ENCODE measurements at regions not wholly inside any gene's neighbourhood (a gene's known extent, or its start where the extent isn't known, plus 50 kb on each side); places are given as distances from the start of the nearest gene placed in this dataset.

GRCh38 chr11:79592824-79593223, 152.0 kb upstream of the TENM4 start:
- Histone ChIP-seq H2BK120ac (ENCODE audit: low read depth, low read length) (no peak overlapping the region), H4K20me1 (ENCODE audit: insufficient read depth, low read length) (no peaks in the 10 kb centered on the region), H3K4ac (ENCODE audit: low read depth, low read length) (no peak overlapping the region), H2AK9ac (replicated peaks; ENCODE audit: low read depth, low read length, poor library complexity) (no peak overlapping the region), H3K4me1 (ENCODE audit: control insufficient read depth, insufficient read depth, low read length) (no peaks in the 10 kb centered on the region), H2BK15ac (ENCODE audit: low read depth, low read length) (no peak overlapping the region), H3K18ac (ENCODE audit: low read depth, low read length) (no peak overlapping the region), H4K8ac (ENCODE audit: low read depth in 2 of 2, low read length in 2 of 2) (no peak overlapping the region), H3K27me3 (ENCODE audit: control insufficient read depth, insufficient read depth, low read length) (no peaks in the 10 kb centered on the region), H2AK5ac (ENCODE audit: low read depth, low read length) (no peak overlapping the region), H3K14ac (replicated peaks; ENCODE audit: low read depth, low read length) (no peak overlapping the region), H4K91ac (ENCODE audit: insufficient read depth, low read depth, low read length) (no peak overlapping the region), H3K9me3 (ENCODE audit: control insufficient read depth, insufficient read depth, low read length) (no peaks in the 10 kb centered on the region), H3K56ac (ENCODE audit: extremely low read depth, insufficient read depth, low read length) (no peak overlapping the region), H2AFZ (replicated peaks; ENCODE audit: low read length, poor library complexity) (no peak overlapping the region), H2BK20ac (ENCODE audit: low read depth, low read length) (no peak overlapping the region), H3K27ac (ENCODE audit: insufficient read depth, low read length) (no peak overlapping the region), H3K79me1 (ENCODE audit: low read depth in 1 of 2, low read length in 2 of 2) (no peaks in the 10 kb centered on the region), H3K4me3 (ENCODE audit: insufficient read depth, low read depth, low read length) (no peak overlapping the region), H3K23ac (ENCODE audit: low read depth, low read length) (no peak overlapping the region), H3K4me2 (ENCODE audit: low read depth, low read length) (no peak overlapping the region), H3K9ac (ENCODE audit: low read depth, low read length) (no peak overlapping the region), H3K9me1 (ENCODE audit: insufficient read depth, low read length) (no peaks in the 10 kb centered on the region), H4K5ac (ENCODE audit: low read depth, low read length) (no peak overlapping the region), H3K36me3 (ENCODE audit: control insufficient read depth, insufficient read depth, low read length) (no peaks in the 10 kb centered on the region), H2BK5ac (ENCODE audit: low read depth, low read length, poor library complexity, severe bottlenecking) (no peak overlapping the region)
- CTCF ChIA-PET = no interaction called here
- in situ Hi-C loops (cut with MboI; ENCODE audit: low sequenced_read_pairs) (no loop called here), dilution Hi-C loops (cut with HindIII; ENCODE audit: low sequenced_read_pairs, unreplicated experiment) (no loop called here), intact Hi-C loops (cut with micrococcal nuclease) (no loop called here)
- TF ChIP-seq SMC3 (IDR thresholded peaks at IDR 0.05; ENCODE audit: low read depth, low read length) (no peak), USF2 (IDR thresholded peaks at IDR 0.05; ENCODE audit: low read depth, low read length) (no peak), NFE2L2 (IDR thresholded peaks at IDR 0.05; ENCODE audit: low read depth, low read length) (no peak), MXI1 (IDR thresholded peaks at IDR 0.05; ENCODE audit: borderline replicate concordance, low read depth, low read length) (no peak), FOS (IDR thresholded peaks at IDR 0.05; ENCODE audit: low read depth, low read length) (no peak), RAD21 (IDR thresholded peaks at IDR 0.05; ENCODE audit: low read length) (no peak), BHLHE40 (IDR thresholded peaks at IDR 0.05; ENCODE audit: low read depth, low read length) (no peak), CHD1 (IDR thresholded peaks at IDR 0.05; ENCODE audit: low read depth, low read length) (no peak), RFX5 (IDR thresholded peaks at IDR 0.05; ENCODE audit: low read depth, low read length) (no peak), CEBPB (IDR thresholded peaks at IDR 0.05; ENCODE audit: low read depth, low read length) (no peak), MAZ (IDR thresholded peaks at IDR 0.05; ENCODE audit: borderline replicate concordance, low read depth, low read length) (no peak), RCOR1 (IDR thresholded peaks at IDR 0.05; ENCODE audit: insufficient replicate concordance, low read length) (no peak)
- TF ChIP-seq, protein P1, sequence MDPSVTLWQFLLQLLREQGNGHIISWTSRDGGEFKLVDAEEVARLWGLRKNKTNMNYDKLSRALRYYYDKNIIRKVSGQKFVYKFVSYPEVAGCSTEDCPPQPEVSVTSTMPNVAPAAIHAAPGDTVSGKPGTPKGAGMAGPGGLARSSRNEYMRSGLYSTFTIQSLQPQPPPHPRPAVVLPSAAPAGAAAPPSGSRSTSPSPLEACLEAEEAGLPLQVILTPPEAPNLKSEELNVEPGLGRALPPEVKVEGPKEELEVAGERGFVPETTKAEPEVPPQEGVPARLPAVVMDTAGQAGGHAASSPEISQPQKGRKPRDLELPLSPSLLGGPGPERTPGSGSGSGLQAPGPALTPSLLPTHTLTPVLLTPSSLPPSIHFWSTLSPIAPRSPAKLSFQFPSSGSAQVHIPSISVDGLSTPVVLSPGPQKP (IDR thresholded peaks at IDR 0.05; ENCODE audit: borderline replicate concordance, low read depth, low read length) = no peak
- TF ChIP-seq, protein P2, sequence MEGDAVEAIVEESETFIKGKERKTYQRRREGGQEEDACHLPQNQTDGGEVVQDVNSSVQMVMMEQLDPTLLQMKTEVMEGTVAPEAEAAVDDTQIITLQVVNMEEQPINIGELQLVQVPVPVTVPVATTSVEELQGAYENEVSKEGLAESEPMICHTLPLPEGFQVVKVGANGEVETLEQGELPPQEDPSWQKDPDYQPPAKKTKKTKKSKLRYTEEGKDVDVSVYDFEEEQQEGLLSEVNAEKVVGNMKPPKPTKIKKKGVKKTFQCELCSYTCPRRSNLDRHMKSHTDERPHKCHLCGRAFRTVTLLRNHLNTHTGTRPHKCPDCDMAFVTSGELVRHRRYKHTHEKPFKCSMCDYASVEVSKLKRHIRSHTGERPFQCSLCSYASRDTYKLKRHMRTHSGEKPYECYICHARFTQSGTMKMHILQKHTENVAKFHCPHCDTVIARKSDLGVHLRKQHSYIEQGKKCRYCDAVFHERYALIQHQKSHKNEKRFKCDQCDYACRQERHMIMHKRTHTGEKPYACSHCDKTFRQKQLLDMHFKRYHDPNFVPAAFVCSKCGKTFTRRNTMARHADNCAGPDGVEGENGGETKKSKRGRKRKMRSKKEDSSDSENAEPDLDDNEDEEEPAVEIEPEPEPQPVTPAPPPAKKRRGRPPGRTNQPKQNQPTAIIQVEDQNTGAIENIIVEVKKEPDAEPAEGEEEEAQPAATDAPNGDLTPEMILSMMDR (conservative IDR thresholded peaks at IDR 0.05; ENCODE audit: low read depth, low read length) = no peak
- WGBS, 2 experiments (ENCODE audit: extremely low coverage in 2 of 2, insufficient read length in 1 of 2) = no CpG with 5 or more reads among the region's 3 CpGs
- POLR2A ChIA-PET (ENCODE audit: unreplicated experiment) = interaction anchor here (0.6 kb wide), 1 partner anchor 202 kb away, joined by 3 read pairs; no protein-coding TSS in a partner anchor
- BruUV-seq (replicated peaks) = no TSS peak
- DNase-seq (no peak), ATAC-seq (ENCODE audit: low read depth) (no peak)
